Mesendoderm (in vitro differentiated cells): ENCODE measurements at regions not wholly inside any gene's neighbourhood (a gene's known extent, or its start where the extent isn't known, plus 50 kb on each side); places are given as distances from the start of the nearest gene placed in this dataset.
A peak's percentile ranks its signal among the peaks of the same experiment; 100 is the strongest.

Experiments
- DNase-seq: peaks from one replicate; pipeline ENCODE4 v3.0.0; 2013
- H2AK5ac ChIP-seq: 2 replicates; pipeline ENCODE4 v1.6.1; 2013; ENCODE audit warnings: low read length, inconsistent platforms
- H2BK120ac ChIP-seq: 2 replicates; pipeline ENCODE4 v1.6.1; 2013; ENCODE audit warnings: low read depth, mild to moderate bottlenecking, low read length, moderate library complexity, mixed read lengths
- H2BK15ac ChIP-seq: replicated peaks from 2 replicates; pipeline ENCODE4 v1.6.1; 2013; ENCODE audit warnings: low read depth, mild to moderate bottlenecking, moderate library complexity
- H2BK5ac ChIP-seq: 2 replicates; pipeline ENCODE4 v1.6.1; 2013; ENCODE audit warnings: low read length, inconsistent platforms
- H3K18ac ChIP-seq: 2 replicates; pipeline ENCODE4 v1.6.1; 2013; ENCODE audit warnings: mild to moderate bottlenecking, low read length, mixed read lengths
- H3K23ac ChIP-seq: one replicate; pipeline ENCODE4 v1.6.1; 2013; ENCODE audit warnings: low read length
- H3K27ac ChIP-seq: 2 replicates; pipeline ENCODE4 v1.5.1; 2013; ENCODE audit warnings: low read depth, mild to moderate bottlenecking, inconsistent platforms, low read length, moderate library complexity
- H3K27me3 ChIP-seq: 2 replicates; pipeline ENCODE4 v1.6.1; 2013; ENCODE audit warnings: low read length, control low read depth, mild to moderate bottlenecking, inconsistent platforms; ENCODE audit not compliant: insufficient read depth, poor library complexity
- H3K36me3 ChIP-seq: 2 replicates; pipeline ENCODE4 v1.6.1; 2013; ENCODE audit warnings: low read length, inconsistent platforms; ENCODE audit not compliant: control insufficient read depth, insufficient read depth
- H3K4ac ChIP-seq: one replicate; pipeline ENCODE4 v1.6.1; 2013; ENCODE audit warnings: low read depth, mild to moderate bottlenecking, low read length, moderate library complexity
- H3K4me1 ChIP-seq: 2 replicates; pipeline ENCODE4 v1.6.1; 2013; ENCODE audit warnings: low read depth, low read length, inconsistent platforms; ENCODE audit not compliant: control insufficient read depth
- H3K4me2 ChIP-seq: 2 replicates; pipeline ENCODE4 v1.6.1; 2013; ENCODE audit warnings: low read length
- H3K4me3 ChIP-seq: 2 replicates; pipeline ENCODE4 v1.5.1; 2013; ENCODE audit warnings: mild to moderate bottlenecking, low read length
- H3K56ac ChIP-seq: one replicate; pipeline ENCODE4 v1.6.1; 2013; ENCODE audit warnings: low read length
- H3K79me1 ChIP-seq: 2 replicates; pipeline ENCODE4 v1.6.1; 2013; ENCODE audit warnings: low read length, inconsistent platforms
- H3K79me2 ChIP-seq: 2 replicates; pipeline ENCODE4 v1.6.1; 2013; ENCODE audit warnings: mild to moderate bottlenecking, low read length; ENCODE audit not compliant: control insufficient read depth, insufficient read depth
- H3K9ac ChIP-seq: 2 replicates; pipeline ENCODE4 v1.6.1; 2013; ENCODE audit warnings: low read length, inconsistent platforms
- H4K5ac ChIP-seq: one replicate; pipeline ENCODE4 v1.6.1; 2013; ENCODE audit warnings: low read length
- H4K8ac ChIP-seq: one replicate; pipeline ENCODE4 v1.6.1; 2013; ENCODE audit warnings: low read depth, mild to moderate bottlenecking, control low read depth, low read length, moderate library complexity
- WGBS: extraction: QIAGEN DNeasy Blood & Tissue Kit; methylation state at CpG from one replicate; pipeline ENCODE4 v1.1.7; 2013; ENCODE audit warnings: low lambda C conversion rate, missing lambda C conversion rate; ENCODE audit not compliant: insufficient coverage; ENCODE audit errors: extremely low coverage; 5-methylcytosine and 5-hydroxymethylcytosine counted together

- Histone ChIP-seq H3K9ac (no peak overlapping the region), H4K5ac (no peak overlapping the region), H3K4me1 (peaks cover 17% of the 10 kb centered on the region), H2BK15ac (no peak overlapping the region), H3K4ac (no peak overlapping the region), H4K8ac (no peak overlapping the region), H3K79me2 (no peaks in the 10 kb centered on the region), H2BK5ac (no peak overlapping the region), H3K18ac (no peak overlapping the region), H3K36me3 (no peaks in the 10 kb centered on the region), H2BK120ac (no peak overlapping the region), H3K4me3 (no peak overlapping the region), H3K23ac (no peak overlapping the region), H3K56ac (peak overlapping the region; percentile 56), H3K79me1 (no peaks in the 10 kb centered on the region), H2AK5ac (no peak overlapping the region), H3K4me2 (no peak overlapping the region), H3K27ac (no peak overlapping the region), H3K27me3 (no peaks in the 10 kb centered on the region)
- DNase-seq, result no peak
- no CpG with 5 or more reads among the region's 2 CpGs for WGBS
Measured at GRCh38 chr1:37261129-37261528, 213.3 kb upstream of the ZC3H12A start.

GRCh38 chr1:37262439-37263170, 211.8 kb upstream of the ZC3H12A start:
- DNase-seq, result no peak
- H3K9ac ChIP-seq, result no peak overlapping the region
- H3K79me1 ChIP-seq, result no peaks in the 10 kb centered on the region
- H2BK120ac ChIP-seq, result no peak overlapping the region
- peaks cover 11% of the 10 kb centered on the region for H3K4me1 ChIP-seq
- no peak overlapping the region for H4K8ac ChIP-seq
- no peaks in the 10 kb centered on the region for H3K79me2 ChIP-seq
- H3K18ac ChIP-seq, result no peak overlapping the region
- H3K27ac ChIP-seq, result no peak overlapping the region
- no peak overlapping the region for H2BK5ac ChIP-seq
- H3K27me3 ChIP-seq, result no peaks in the 10 kb centered on the region
- no CpG with 5 or more reads among the region's 6 CpGs for WGBS
- H2BK15ac ChIP-seq, result no peak overlapping the region
- H3K36me3 ChIP-seq, result no peaks in the 10 kb centered on the region
- no peak overlapping the region for H3K23ac ChIP-seq
- no peak overlapping the region for H3K4ac ChIP-seq
- no peak overlapping the region for H3K56ac ChIP-seq
- no peak overlapping the region for H2AK5ac ChIP-seq
- H3K4me2 ChIP-seq, result no peak overlapping the region
- H4K5ac ChIP-seq, result no peak overlapping the region
- no peak overlapping the region for H3K4me3 ChIP-seq

- H3K4me1 ChIP-seq, result peaks cover 7% of the 10 kb centered on the region
- DNase-seq, result no peak
- no peak overlapping the region for H2BK120ac ChIP-seq
- no peak overlapping the region for H3K56ac ChIP-seq
- no peak overlapping the region for H4K8ac ChIP-seq
- H2AK5ac ChIP-seq, result no peak overlapping the region
- H4K5ac ChIP-seq, result no peak overlapping the region
- H3K27ac ChIP-seq, result no peak overlapping the region
- H3K4me3 ChIP-seq, result no peak overlapping the region
- H3K79me1 ChIP-seq, result no peaks in the 10 kb centered on the region
- no peak overlapping the region for H3K4ac ChIP-seq
- no peaks in the 10 kb centered on the region for H3K79me2 ChIP-seq
- no peaks in the 10 kb centered on the region for H3K27me3 ChIP-seq
- no peak overlapping the region for H3K4me2 ChIP-seq
- H3K18ac ChIP-seq, result no peak overlapping the region
- no peak overlapping the region for H3K9ac ChIP-seq
- no peak overlapping the region for H3K23ac ChIP-seq
- no peak overlapping the region for H2BK15ac ChIP-seq
- no peak overlapping the region for H2BK5ac ChIP-seq
- H3K36me3 ChIP-seq, result no peaks in the 10 kb centered on the region
- WGBS, result no CpG with 5 or more reads among the region's 3 CpGs
Measured at GRCh38 chr1:37265156-37265555, 209.2 kb upstream of the ZC3H12A start.

DNA sequence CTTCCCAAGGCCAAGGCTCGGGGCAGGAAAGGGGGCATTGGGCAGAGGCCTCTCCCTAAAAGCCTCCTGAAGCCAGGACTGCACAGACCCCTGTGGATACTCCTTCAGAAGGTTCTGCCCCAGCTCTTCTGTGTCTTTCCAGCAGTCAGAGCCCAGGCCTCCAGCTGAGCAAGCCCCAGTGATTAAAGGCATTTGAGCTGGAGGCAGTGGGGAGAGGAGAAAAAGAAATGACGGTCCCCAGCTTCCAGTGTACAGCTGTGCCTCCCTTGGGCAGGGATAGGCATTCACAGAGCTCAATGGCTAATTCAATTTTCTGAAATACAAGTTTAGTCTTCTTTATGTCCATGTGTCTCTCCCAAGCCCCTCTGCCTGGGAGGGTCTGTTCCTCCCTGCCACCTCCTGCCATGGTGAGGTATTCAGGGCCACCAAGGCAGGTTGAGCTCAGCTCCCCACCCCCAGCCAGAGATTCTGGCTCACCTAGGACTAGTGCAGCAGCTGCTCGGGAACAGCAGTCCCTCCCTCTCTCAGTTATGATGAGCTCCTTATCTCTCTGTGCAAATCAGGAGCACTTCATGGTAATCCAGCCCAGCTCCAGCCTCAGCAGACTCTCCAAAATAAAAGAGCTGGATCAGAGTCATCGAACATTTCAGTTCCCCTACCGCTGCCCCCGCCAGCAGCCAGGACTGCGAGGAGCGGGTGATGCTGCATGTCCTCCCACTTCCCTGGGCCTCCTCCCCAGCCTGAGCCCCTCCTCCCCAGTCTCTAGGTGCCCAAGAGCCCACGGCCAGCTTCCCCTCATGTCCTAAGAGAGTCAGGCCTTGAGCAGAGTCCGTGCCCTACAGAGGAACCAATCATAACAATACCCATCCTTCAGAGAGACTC, 208.4 kb upstream of the ZC3H12A start:
- no peak overlapping the region for H3K23ac ChIP-seq
- H3K27me3 ChIP-seq, result no peaks in the 10 kb centered on the region
- H2AK5ac ChIP-seq, result no peak overlapping the region
- no peak overlapping the region for H2BK120ac ChIP-seq
- no peak overlapping the region for H4K8ac ChIP-seq
- no peaks in the 10 kb centered on the region for H3K79me1 ChIP-seq
- no peak overlapping the region for H3K27ac ChIP-seq
- H3K18ac ChIP-seq, result no peak overlapping the region
- no peak overlapping the region for H2BK5ac ChIP-seq
- no peak overlapping the region for H3K4me3 ChIP-seq
- H3K4me2 ChIP-seq, result no peak overlapping the region
- no peak overlapping the region for H3K9ac ChIP-seq
- peaks cover 7% of the 10 kb centered on the region for H3K4me1 ChIP-seq
- H4K5ac ChIP-seq, result no peak overlapping the region
- H3K56ac ChIP-seq, result peak overlapping the region; percentile 34
- no peak overlapping the region for H3K4ac ChIP-seq
- H2BK15ac ChIP-seq, result no peak overlapping the region
- no peak for DNase-seq
- no peaks in the 10 kb centered on the region for H3K79me2 ChIP-seq
- no CpG with 5 or more reads among the region's 10 CpGs for WGBS
- H3K36me3 ChIP-seq, result no peaks in the 10 kb centered on the region

GRCh38 chr1:37267111-37267835, 207.1 kb upstream of the ZC3H12A start:
- Histone ChIP-seq H3K27me3 (no peaks in the 10 kb centered on the region), H3K36me3 (no peaks in the 10 kb centered on the region), H2BK120ac (no peak overlapping the region), H3K4ac (no peak overlapping the region), H3K4me2 (no peak overlapping the region), H2BK15ac (no peak overlapping the region), H3K79me2 (no peaks in the 10 kb centered on the region), H3K56ac (no peak overlapping the region), H3K79me1 (no peaks in the 10 kb centered on the region), H3K4me3 (no peak overlapping the region), H3K27ac (no peak overlapping the region), H3K23ac (no peak overlapping the region), H2AK5ac (no peak overlapping the region), H4K5ac (no peak overlapping the region), H3K18ac (no peak overlapping the region), H2BK5ac (no peak overlapping the region), H4K8ac (no peak overlapping the region), H3K4me1 (no peaks in the 10 kb centered on the region), H3K9ac (no peak overlapping the region)
- DNase-seq, result peak; percentile 68
- no CpG with 5 or more reads among the region's 10 CpGs for WGBS
